Breast epithelium (tissue), 3 donors: ENCODE measurements at regions not wholly inside any gene's neighbourhood (a gene's known extent, or its start where the extent isn't known, plus 50 kb on each side); places are given as distances from the start of the nearest gene placed in this dataset.

ENCODE experiments used
- CTCF ChIP-seq, 3 donors: fragments of 450-650 bp; IDR thresholded peaks; one replicate each; pipeline ENCODE4 v1.5.1; 2016 to 2017; ENCODE audit warnings: antibody characterized with exemption in 3 of 3, mild to moderate bottlenecking in 3 of 3, moderate library complexity in 3 of 3
- POLR2A ChIP-seq: fragments of 450-650 bp; IDR thresholded peaks from one replicate; pipeline ENCODE4 v1.6.1; 2016; ENCODE audit warnings: antibody characterized with exemption, mild to moderate bottlenecking, moderate library complexity

DNA sequence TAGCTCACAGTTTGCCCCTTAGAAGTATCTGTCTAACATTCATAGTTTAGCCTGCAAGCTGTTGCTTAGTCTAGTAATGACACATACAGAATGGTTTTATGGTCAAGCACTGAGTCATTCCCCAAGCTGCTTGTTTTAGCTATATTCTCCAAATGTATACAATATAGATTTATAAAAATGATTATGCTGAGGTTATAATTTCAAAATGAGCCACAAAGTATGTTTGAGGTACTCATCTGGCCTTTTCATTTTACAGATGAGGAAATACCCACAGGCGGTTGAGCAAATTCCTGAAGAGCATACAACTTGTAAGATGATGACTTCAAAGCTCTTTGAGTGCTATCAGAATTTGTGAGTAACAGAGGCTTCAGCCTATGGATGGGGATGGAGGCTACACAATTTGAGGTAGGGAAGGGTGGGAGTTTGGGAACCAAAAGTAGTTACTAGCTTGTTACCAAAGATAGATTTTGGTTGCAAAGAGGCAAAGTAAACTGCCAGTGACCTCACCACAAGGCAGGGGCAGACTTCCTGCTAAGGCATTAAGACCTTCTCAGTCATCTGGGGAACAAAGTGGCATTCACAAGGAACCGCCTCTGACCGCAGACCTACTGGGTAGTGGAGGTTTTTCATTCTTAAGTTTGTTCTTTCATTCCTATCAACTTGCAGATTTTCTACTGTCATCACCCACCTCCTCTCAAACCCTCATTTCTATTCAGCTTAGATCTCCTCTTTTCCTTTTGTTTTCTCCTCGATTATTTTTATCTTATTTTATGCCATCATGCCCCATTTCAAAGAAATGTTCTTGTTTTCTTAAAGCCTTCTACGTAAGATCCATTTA lies 257.2 kb upstream of the NECTIN3 start:
- TF ChIP-seq CTCF (IDR thresholded peaks at IDR 0.05) (no peak), POLR2A (no peak)
